Fibroblast of peridontal ligament (primary cell): ENCODE measurements at regions not wholly inside any gene's neighbourhood (a gene's known extent, or its start where the extent isn't known, plus 50 kb on each side); places are given as distances from the start of the nearest gene placed in this dataset.

Experiments
- DNase-seq: peaks from one replicate; pipeline ENCODE4 v3.0.0-alpha.2; 2010; ENCODE audit errors: extremely low read depth

DNA sequence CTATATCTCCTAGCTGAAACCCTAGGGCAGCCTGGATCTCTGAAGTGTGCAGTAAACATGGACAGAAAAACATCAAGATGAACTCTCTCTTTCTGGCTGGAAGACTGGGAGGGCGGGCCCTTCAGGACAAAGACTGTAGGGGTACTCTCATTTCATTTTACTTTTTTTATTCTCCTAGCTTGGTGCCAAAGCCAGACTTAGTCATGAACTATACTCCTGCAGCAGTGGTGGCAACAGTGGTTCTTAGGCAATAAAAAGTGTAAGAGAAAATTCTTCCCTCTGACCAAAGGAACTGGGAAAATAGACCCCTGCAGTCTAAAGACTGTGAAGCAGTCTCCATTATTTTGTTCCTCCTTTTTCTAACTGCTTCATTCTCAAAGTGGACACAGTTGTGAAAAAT is 213.8 kb upstream of the JUN start:
- DNase-seq: peak; percentile 46

DNA sequence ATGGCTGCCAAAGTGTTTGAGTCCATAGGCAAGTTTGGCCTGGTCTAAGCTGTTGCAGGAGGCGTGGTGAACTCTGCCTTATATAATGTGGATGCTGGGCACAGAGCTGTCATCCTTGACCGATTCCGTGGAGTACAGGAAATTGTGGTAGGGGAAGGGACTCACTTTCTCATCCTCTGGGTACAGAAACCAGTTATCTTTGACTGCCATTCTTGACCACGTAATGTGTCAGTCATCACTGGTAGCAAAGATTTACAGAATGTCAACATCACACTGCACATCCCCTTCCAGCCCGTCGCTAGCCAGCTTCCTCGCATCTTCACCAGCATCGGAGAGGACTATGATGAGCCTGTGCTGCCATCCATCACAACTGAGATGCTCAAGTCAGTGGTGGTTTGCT is 215.8 kb upstream of the JUN start:
- no peak for DNase-seq

DNA sequence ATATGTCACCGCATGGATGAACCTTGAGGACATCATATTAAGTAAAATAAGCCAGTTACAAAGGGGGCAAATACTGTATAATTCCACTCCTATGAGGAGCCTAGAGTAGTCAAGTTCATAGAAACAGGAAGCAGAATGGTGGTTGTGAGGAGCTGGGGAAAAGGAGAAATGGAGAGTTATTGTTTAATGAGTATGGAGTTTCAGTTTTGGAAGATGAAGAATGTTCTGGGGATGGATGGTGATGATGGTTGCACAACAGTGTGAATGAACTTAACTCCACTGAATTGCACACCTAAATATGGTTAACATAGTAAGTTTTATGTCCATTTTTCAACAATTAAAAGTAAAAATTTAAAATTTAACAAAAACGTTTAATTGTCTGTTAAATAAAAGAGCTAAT is 220.9 kb upstream of the JUN start:
- DNase-seq: no peak

GRCh38 chr1:59005491-59006288 is 221.8 kb upstream of the JUN start:
- DNase-seq: no peak

GRCh38 chr1:59006289-59006658 is 222.4 kb upstream of the JUN start:
- no peak for DNase-seq

- no peak for DNase-seq
These were observed 223.1 kb upstream of the JUN start for GRCh38 chr1:59006932-59007331.

DNA sequence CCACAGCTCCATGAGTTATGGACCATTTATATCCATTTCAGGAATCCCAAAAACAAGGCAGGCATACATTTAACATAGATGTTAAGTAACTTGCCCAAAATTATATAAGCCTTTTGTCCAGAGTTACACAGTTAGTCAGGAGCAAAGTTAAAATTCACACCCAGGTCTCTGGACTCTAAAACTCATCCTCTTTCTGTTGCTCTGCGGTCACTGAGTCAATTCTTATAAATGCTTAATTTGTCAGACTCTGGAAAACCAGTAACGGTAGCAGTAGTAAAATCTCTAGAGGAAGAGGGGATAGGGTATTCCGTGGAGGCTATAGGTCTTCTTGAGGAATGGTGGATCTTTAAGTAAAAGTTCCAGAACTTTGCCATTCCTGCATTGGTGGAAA is 223.6 kb upstream of the JUN start:
- no peak for DNase-seq

DNA sequence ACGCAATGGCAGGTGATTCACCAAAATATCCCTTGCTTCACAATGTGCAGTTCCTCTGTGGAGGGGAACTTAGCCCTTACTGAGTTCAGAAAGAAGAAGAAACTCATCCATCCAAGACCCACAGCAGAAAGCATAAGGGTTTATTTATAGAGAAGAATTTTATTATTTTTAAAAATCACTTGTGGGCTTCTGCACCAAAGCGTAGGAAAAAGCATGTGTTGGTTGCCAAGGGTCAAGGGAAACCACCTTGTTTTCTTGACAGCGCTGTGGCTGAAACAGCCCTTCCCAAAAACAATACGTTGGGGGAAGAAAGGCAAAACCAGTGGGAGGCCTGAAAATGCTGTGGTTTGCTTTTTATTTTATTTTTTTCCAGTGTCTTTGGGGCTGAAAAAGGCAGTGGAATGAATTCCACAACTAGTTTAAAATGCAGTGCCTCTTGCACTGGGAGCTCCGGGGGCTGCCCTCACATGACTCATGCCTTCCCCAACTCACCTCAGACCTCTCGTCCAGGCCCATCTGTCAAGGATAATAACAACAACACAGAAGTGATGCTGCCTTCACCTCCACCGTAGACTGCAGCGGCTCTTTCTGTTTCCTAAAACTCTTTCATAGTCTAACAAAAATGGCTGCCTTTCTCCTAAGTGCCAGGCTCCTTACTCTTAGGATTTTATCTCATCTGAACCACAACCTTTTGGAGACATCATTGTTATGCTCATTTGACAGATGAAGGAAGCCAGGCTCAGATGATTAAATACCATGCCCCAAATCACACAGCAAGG is 224.2 kb upstream of the JUN start:
- DNase-seq: peak; percentile 53

GRCh38 chr1:59008599-59009347 is 224.9 kb upstream of the JUN start:
- no peak for DNase-seq

DNA sequence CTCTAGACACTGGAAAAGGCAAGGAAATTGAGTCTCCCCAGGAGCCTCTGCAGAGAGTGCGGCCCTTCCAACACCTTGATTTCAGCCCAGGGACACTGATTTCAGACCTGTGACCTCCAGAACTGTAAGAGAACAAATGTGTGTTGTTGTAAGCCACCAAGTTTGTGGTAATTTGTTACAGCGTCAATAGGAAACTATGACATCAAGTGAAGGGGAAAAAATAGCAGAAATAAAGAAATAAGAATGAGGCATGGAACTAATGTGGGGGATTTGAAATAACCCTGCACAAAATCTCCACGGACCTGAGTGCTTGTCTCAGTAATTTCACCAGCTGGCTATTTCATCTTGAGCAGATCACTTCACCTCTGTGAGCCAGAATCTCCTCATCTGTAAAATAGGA is 227.8 kb upstream of the JUN start:
- no peak for DNase-seq

GRCh38 chr1:59012378-59012777 is 228.5 kb upstream of the JUN start:
- no peak for DNase-seq

- DNase-seq: peak; percentile 55
These were observed 229.6 kb upstream of the JUN start for GRCh38 chr1:59013276-59013927.

- DNase-seq: no peak
These were observed 230.1 kb upstream of the JUN start for GRCh38 chr1:59013928-59014279.

- no peak for DNase-seq
These were observed 231.0 kb upstream of the JUN start for GRCh38 chr1:59014827-59015226.

DNA sequence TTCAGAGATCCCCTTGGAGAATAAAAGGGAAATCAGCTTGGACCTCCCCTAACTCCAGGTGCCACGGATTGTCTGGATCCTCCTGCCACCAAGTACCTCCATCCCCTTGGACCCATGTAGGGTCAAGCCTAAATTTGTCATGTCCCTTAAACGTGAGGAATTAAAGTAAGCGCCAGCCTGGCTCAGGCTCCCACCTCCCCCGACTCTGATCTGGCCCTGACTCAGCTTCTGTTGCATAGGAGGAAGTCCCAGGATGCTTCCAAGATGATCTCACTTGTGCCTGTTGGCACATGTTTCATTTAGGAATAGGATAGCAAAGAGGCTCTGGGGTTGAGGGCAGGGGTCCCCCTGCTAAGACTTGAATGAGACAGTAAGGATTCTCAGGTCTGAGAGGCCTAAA is 231.9 kb upstream of the JUN start:
- peak; percentile 69 for DNase-seq

GRCh38 chr1:59016390-59016789 is 232.5 kb upstream of the JUN start:
- DNase-seq: no peak

DNA sequence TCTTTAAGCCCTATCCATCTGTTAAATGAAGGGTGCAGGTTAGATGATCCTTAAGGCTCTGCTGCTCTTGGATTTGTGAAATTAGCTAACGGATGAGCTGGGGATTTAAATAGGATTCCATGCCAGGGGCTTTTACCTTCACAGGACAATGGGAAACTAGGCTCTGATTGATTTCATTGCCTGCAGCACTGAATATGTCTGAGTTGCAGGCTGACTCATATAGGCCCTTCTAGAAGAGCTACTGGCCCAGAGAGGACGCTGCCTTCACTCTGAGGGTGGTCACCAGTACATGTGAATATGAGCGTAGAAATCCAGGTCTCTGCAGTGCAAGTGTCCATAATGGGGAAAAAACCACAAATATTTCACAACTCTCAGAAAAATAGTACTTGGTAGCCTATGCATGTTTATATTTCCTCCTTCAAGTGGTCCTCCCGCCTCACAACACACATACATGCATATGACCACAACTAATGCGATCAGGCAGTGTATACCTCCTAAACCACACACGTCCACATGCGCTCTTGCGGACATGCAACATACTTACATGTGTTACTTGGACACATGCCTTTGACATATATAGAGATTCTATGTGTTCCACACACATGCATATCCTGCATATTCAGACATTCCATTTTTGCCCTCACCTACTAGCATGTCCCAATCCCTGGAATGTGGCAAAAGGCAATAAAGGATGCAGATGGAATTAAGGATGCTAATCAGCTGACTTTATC is 233.8 kb upstream of the JUN start:
- no peak for DNase-seq

- DNase-seq: no peak
These were observed 234.6 kb upstream of the JUN start for GRCh38 chr1:59018446-59018845.

- no peak for DNase-seq
These were observed 235.0 kb upstream of the JUN start for GRCh38 chr1:59018860-59019259.

DNA sequence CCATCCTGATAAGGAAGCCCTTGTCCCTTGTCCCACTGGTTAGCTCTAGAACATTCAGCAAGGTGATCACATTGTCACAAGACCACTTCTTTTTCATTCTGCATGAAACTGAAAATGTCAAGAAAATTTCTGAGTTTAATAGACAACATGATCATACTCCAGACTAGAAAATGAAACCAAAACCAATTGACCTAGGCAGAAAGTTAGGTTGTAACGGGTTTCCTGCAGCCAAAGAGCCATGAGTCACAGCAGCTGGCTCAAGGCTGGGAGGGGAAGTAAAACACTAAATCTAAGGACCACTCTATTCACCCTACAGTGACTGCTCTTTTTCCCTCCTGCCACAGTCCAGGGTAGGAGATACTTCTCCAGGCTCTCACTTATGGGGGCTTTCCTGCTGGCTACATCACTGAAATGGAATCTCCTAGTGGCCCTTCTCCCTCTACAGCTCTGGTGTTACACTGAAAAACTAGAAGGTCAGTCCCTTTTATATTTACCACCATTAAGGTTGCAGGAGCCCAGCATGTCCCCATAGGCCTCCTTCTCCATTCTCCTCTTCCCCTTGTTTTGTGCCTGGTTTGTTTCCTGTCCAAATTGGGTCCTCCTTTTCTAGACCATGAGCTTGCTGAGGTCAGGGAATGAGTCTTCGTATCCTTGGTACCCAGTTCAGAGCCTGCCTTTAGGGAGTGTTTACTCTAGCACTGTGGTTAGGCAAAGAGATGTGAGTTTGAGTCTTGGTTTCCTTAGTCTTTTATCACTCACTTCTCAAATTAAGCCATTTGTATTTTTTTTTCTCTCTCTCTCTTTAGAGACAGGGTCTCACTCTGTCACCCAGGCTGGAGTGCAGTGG is 236.5 kb upstream of the JUN start:
- DNase-seq: peak; percentile 84

DNA sequence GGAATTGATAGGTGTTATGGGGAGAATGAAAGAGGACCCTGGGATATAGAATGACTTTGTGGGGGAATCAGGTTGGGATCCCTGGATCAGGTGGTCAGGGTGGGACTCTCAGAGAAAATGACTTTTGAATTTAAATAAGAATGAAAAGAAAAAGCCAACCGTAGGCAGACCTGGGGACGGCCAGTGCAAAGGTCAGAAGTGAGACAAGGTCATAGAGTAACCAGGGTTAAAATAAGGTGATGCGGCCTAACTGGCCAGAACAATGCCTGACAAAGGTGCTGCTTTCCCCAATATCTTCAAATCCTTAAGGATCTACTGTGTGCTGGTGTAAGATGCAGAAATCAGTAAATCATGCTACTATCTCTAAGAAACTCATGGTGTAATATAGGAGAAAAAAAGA is 238.4 kb upstream of the JUN start:
- no peak for DNase-seq
